ENCODE measurements at regions not wholly inside any gene's neighbourhood (a gene's known extent, or its start where the extent isn't known, plus 50 kb on each side); places are given as distances from the start of the nearest gene placed in this dataset.

DNA sequence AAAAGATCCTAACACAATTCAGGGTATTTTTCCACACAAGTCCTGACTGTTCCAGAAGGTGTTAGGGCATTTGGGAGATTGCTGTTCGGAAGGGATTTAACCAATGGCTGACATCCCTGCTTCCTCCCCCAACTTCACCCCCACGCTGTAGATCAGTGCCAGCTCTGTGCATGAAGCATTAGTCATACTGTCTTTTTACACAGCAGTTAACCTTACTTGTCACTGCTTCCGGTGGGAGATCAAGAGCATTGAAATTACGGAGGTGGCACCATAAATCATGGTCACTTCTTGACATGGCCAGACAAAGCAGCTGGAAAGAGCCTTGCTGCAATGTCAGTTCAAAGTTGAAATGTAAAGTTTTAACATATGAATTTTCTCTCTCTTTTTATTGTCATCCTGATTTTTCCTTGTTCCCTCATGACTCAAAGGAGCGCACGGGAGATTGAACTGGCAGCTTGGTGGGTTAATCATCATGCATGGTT, 70.2 kb downstream of the HRH4 start:
- H3K27ac ChIP-seq (ENCODE audit: low read depth in 2 of 2, low read length in 1 of 2) = no peak overlapping the region
- WGBS, 2 donors = 10 to 13% methylated on average over 6 of the region's 6 CpGs
- no peaks in the 10 kb centered on the region for H3K4me1 ChIP-seq (ENCODE audit: control insufficient read depth in 2 of 2, insufficient read depth in 2 of 2, low read length in 1 of 2)
- H3K36me3 ChIP-seq (ENCODE audit: control insufficient read depth in 2 of 2, insufficient read depth in 2 of 2, low read length in 1 of 2) = no peaks in the 10 kb centered on the region
- no peaks in the 10 kb centered on the region for H3K9me3 ChIP-seq (ENCODE audit: control insufficient read depth in 2 of 2, insufficient read depth in 1 of 2, low read depth in 1 of 2, low read length in 1 of 2)
- no peak overlapping the region for H3K4me3 ChIP-seq (ENCODE audit: low read depth in 1 of 2, low read length in 2 of 2)
- no peaks in the 10 kb centered on the region for H3K27me3 ChIP-seq (ENCODE audit: control insufficient read depth in 1 of 2, insufficient read depth in 2 of 2, low read length in 2 of 2)

DNA sequence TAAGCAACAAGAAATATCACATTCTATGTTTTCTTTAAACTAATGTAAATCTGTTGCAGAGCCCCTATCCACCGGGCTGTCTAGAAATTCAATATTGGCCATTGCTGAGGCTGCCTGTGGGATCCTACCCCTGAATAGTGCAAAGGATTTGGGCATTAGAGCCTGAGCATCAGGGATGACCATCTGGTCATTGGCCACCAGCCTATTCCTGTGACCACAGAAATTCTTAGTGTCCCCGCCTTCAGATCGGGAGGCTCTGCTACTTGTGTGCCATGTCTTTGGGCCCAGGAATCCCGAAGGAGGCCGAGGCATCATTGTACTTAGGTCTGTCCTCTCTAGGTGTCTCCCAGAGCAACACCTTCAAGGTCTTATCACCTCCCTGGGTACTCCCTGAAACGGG, 73.8 kb downstream of the HRH4 start:
- Histone ChIP-seq H3K36me3 (ENCODE audit: control insufficient read depth in 2 of 2, insufficient read depth in 2 of 2, low read length in 1 of 2) (no peaks in the 10 kb centered on the region), H3K27me3 (ENCODE audit: control insufficient read depth in 1 of 2, insufficient read depth in 2 of 2, low read length in 2 of 2) (no peaks in the 10 kb centered on the region)
- WGBS, 2 donors = 92 to 95% methylated on average over 6 of the region's 6 CpGs

DNA sequence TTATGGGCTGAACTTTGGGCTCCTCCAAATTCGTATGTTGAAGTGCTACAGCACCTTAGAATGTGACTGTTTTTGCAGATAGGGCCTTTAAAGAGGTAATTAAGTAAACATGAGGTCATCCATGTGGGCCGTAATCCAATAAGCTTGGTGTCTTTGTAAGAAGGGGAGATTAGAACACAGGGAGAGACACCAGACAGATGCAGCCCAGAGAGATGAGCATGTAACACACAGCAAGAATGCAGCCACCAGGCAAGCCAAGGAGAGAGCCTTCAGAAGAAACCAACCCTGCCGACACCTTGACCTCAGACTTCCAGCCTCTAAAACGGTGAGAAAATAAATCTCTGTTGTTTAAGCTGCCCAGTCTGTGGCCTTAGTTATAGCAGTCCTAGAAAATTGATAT, 74.3 kb downstream of the HRH4 start:
- H3K9me3 ChIP-seq (ENCODE audit: control insufficient read depth in 2 of 2, insufficient read depth in 1 of 2, low read depth in 1 of 2, low read length in 1 of 2) = no peaks in the 10 kb centered on the region
- WGBS, 2 donors = 75 to 76% methylated on average over 4 of the region's 4 CpGs
- no peaks in the 10 kb centered on the region for H3K4me1 ChIP-seq (ENCODE audit: control insufficient read depth in 2 of 2, insufficient read depth in 2 of 2, low read length in 1 of 2)
- H3K27ac ChIP-seq (ENCODE audit: low read depth in 2 of 2, low read length in 1 of 2) = no peak overlapping the region
- no peak overlapping the region for H3K4me3 ChIP-seq (ENCODE audit: low read depth in 1 of 2, low read length in 2 of 2)
- H3K36me3 ChIP-seq (ENCODE audit: control insufficient read depth in 2 of 2, insufficient read depth in 2 of 2, low read length in 1 of 2) = no peaks in the 10 kb centered on the region
- no peaks in the 10 kb centered on the region for H3K27me3 ChIP-seq (ENCODE audit: control insufficient read depth in 1 of 2, insufficient read depth in 2 of 2, low read length in 2 of 2)

More for the DNA sequence above, 73.8 kb downstream of the HRH4 start:
- Histone ChIP-seq H3K4me1 (ENCODE audit: control insufficient read depth in 2 of 2, insufficient read depth in 2 of 2, low read length in 1 of 2) (no peaks in the 10 kb centered on the region), H3K27ac (ENCODE audit: low read depth in 2 of 2, low read length in 1 of 2) (no peak overlapping the region), H3K9me3 (ENCODE audit: control insufficient read depth in 2 of 2, insufficient read depth in 1 of 2, low read depth in 1 of 2, low read length in 1 of 2) (no peaks in the 10 kb centered on the region), H3K4me3 (ENCODE audit: low read depth in 1 of 2, low read length in 2 of 2) (no peak overlapping the region)

DNA sequence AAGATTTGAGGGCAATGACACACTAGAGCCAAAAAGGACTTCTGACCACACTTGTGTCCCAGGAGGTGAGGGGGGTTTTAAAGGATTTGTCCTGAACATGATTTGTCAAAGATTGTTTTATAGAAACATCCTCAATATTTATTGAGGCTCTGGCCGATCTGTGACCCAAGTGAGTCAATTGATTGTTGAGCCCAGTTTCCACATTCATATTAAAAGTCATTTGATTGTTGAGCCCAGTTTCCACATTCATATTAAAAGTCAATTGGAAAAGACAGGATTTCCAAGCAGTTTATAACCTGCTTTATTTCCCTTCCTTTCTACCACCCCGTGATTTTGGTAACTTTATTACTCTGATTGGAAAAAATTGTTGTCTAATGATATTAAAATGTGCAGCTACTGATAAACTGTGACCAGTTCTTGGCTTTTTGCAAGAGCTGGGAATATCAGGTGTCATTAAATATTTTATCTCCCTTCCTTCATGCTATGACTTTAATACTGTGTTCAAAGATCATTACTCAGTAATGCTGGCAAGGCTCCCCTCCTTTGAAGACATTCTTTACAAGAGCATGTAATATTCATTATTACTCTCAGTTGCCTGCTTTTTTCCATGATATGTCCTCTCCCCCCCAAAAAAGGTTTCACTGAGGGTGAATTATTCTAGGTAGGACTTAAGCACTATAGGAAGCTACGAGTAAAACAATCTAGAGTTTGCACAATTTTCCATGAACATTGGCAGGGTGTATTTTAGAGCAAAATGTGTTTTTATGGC, 75.3 kb downstream of the HRH4 start:
- no peak overlapping the region for H3K27ac ChIP-seq (ENCODE audit: low read depth in 2 of 2, low read length in 1 of 2)
- H3K4me3 ChIP-seq (ENCODE audit: low read depth in 1 of 2, low read length in 2 of 2) = no peak overlapping the region
- H3K4me1 ChIP-seq (ENCODE audit: control insufficient read depth in 2 of 2, insufficient read depth in 2 of 2, low read length in 1 of 2) = no peaks in the 10 kb centered on the region
- WGBS, 2 donors = 59 to 61% methylated on average over 3 of the region's 3 CpGs
- H3K36me3 ChIP-seq (ENCODE audit: control insufficient read depth in 2 of 2, insufficient read depth in 2 of 2, low read length in 1 of 2) = no peaks in the 10 kb centered on the region
- H3K27me3 ChIP-seq (ENCODE audit: control insufficient read depth in 1 of 2, insufficient read depth in 2 of 2, low read length in 2 of 2) = no peaks in the 10 kb centered on the region
- H3K9me3 ChIP-seq (ENCODE audit: control insufficient read depth in 2 of 2, insufficient read depth in 1 of 2, low read depth in 1 of 2, low read length in 1 of 2) = no peaks in the 10 kb centered on the region

DNA sequence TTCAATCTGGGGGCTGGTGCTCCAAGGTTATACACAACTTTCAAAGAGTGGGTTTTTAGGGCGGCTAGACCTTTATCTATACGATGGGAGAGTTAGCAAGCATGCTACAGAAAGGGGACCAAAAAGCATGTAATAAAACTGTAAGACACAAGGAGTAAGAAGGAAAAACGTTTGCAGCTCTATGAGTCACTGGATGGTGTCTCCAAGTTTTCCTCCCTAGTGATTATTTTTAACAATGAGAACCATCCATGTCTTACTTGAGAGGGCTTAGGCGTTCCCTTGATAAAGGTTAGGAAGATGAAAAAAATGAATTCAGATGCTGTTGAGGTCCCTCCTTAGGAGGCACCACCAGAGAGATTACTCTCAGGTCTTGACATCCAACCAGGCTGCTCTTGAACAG, 75.9 kb downstream of the HRH4 start:
- no peak overlapping the region for H3K4me3 ChIP-seq (ENCODE audit: low read depth in 1 of 2, low read length in 2 of 2)
- 49 to 51% methylated on average over 4 of the region's 4 CpGs for WGBS, 2 donors

DNA sequence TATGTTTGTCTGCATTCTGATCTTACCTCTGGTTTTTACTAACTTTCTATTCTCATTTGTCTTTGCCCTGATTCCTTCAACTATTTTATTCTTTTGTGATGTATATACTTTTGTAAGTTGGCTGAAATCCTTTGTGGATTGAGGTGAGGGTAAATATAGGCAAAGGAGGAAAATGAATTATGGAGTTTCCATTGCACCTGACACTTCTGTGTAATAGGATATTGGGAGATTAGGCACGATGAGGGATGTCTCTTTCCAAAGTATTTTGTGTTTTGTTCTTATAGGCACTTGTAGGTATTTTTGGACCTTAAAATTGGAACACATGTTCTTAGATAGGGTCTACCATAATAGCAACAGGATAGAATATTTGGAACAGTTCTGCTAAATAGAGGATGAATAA, 76.4 kb downstream of the HRH4 start:
- no peak overlapping the region for H3K27ac ChIP-seq (ENCODE audit: low read depth in 2 of 2, low read length in 1 of 2)
- no peak overlapping the region for H3K4me3 ChIP-seq (ENCODE audit: low read depth in 1 of 2, low read length in 2 of 2)
- H3K9me3 ChIP-seq (ENCODE audit: control insufficient read depth in 2 of 2, insufficient read depth in 1 of 2, low read depth in 1 of 2, low read length in 1 of 2) = no peaks in the 10 kb centered on the region
- no peaks in the 10 kb centered on the region for H3K36me3 ChIP-seq (ENCODE audit: control insufficient read depth in 2 of 2, insufficient read depth in 2 of 2, low read length in 1 of 2)
- H3K27me3 ChIP-seq (ENCODE audit: control insufficient read depth in 1 of 2, insufficient read depth in 2 of 2, low read length in 2 of 2) = no peaks in the 10 kb centered on the region
- WGBS, 2 donors = 59 to 65% methylated on average over 1 of the region's 1 CpG
- H3K4me1 ChIP-seq (ENCODE audit: control insufficient read depth in 2 of 2, insufficient read depth in 2 of 2, low read length in 1 of 2) = no peaks in the 10 kb centered on the region

More for the DNA sequence above, 75.9 kb downstream of the HRH4 start:
- H3K9me3 ChIP-seq (ENCODE audit: control insufficient read depth in 2 of 2, insufficient read depth in 1 of 2, low read depth in 1 of 2, low read length in 1 of 2) = no peaks in the 10 kb centered on the region
- no peaks in the 10 kb centered on the region for H3K4me1 ChIP-seq (ENCODE audit: control insufficient read depth in 2 of 2, insufficient read depth in 2 of 2, low read length in 1 of 2)
- no peaks in the 10 kb centered on the region for H3K36me3 ChIP-seq (ENCODE audit: control insufficient read depth in 2 of 2, insufficient read depth in 2 of 2, low read length in 1 of 2)
- no peaks in the 10 kb centered on the region for H3K27me3 ChIP-seq (ENCODE audit: control insufficient read depth in 1 of 2, insufficient read depth in 2 of 2, low read length in 2 of 2)
- no peak overlapping the region for H3K27ac ChIP-seq (ENCODE audit: low read depth in 2 of 2, low read length in 1 of 2)

DNA sequence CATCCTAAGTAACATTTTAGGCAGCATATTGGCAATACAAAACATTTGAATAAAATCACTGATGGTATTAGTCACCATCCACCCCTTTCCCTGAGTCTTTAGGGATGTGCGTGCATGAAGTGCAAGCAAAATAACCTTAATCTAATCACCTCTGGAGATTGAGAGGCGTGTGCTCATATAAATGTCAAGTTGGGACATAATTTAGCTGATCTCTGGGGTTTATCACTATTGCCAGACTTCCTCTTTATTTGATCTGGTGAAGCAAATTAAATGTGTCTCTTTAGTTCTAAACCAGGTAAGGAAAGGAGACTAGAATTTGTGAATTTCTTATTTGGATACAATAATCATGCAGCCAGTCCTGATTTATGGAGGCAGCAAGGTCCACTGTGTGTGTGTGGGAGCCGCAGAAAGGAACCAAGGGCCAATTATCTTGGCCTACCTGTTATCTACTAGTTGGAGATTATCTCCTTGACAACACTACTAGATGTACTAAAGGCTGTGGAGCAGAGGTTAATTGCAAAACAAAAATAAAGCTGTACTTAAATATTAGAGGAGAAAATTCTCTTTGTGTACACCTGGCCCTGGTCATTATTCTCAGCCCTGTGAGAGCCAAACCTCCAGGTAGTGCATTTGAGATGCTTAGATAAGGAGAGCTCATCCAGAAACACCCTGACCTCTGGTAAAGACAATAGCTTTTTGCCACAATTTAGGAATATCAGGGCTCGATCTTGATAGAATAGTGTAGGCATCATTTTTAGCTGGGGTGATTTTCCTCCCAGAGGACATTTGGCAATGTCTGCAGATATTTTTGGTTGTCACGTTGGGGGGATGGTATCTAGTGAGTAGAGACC, 78.2 kb downstream of the HRH4 start:
- no peak overlapping the region for H3K4me3 ChIP-seq (ENCODE audit: low read depth in 1 of 2, low read length in 2 of 2)
- no peaks in the 10 kb centered on the region for H3K4me1 ChIP-seq (ENCODE audit: control insufficient read depth in 2 of 2, insufficient read depth in 2 of 2, low read length in 1 of 2)
- H3K27ac ChIP-seq (ENCODE audit: low read depth in 2 of 2, low read length in 1 of 2) = no peak overlapping the region
- no peaks in the 10 kb centered on the region for H3K27me3 ChIP-seq (ENCODE audit: control insufficient read depth in 1 of 2, insufficient read depth in 2 of 2, low read length in 2 of 2)
- WGBS, 2 donors = 61 to 65% methylated on average over 5 of the region's 5 CpGs
- no peaks in the 10 kb centered on the region for H3K36me3 ChIP-seq (ENCODE audit: control insufficient read depth in 2 of 2, insufficient read depth in 2 of 2, low read length in 1 of 2)
- H3K9me3 ChIP-seq (ENCODE audit: control insufficient read depth in 2 of 2, insufficient read depth in 1 of 2, low read depth in 1 of 2, low read length in 1 of 2) = no peaks in the 10 kb centered on the region

DNA sequence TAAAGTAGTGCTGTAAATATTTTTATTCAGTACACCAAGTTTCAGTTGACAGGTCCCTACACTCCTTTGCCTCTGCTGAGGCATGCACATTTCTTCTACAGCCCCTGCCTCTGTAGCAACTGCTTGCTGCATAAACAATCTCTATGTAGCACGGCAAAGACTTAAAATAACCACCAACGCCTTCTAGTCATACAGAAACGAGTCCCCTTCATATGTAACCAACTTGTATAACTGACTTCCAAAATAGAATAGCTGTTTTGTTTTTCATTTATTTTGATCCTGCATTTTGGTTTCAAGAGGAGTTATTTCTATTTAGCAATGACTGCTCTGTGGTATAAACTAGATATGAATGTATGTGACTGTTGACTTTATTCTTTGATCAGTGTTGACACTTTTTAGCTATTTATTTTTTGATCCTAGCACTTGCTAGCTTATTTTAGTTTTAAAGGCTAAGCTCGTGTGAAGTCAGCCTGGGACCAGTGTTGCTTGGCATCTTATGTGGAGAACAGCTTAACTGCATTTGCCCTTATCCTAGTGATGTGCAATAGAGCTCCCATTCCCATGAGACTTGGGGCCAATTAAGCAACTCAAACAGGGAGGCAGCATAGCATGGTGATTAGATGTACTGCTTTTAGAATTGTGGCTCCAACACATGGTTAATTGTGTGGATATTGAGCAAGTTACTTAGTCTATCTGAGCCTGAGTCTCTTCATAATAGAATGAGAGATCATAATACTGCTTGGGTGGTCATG, 79.6 kb downstream of the HRH4 start:
- 51% methylated on average over 4 of the region's 4 CpGs for WGBS, 2 donors

DNA sequence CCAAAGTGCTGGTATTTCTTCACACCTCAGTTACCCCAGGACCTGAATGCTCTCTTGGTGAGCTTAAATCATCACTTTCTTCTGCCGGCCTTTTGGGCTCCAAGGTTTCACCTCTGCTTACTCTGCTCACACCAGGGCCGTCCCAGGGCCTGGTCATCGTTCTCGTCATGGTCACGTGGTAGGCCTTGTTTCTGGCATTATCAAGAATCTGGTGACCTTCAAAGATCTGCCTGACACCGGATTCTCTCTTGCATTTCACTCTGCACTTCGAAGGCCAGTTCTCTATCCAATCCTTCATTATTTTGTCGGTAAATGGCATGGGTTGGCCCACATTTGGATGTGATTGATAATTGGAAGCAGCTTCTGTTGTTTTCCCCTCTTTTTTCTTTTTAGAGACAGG, 80.5 kb downstream of the HRH4 start:
- Histone ChIP-seq H3K36me3 (ENCODE audit: control insufficient read depth in 2 of 2, insufficient read depth in 2 of 2, low read length in 1 of 2) (no peaks in the 10 kb centered on the region), H3K9me3 (ENCODE audit: control insufficient read depth in 2 of 2, insufficient read depth in 1 of 2, low read depth in 1 of 2, low read length in 1 of 2) (no peaks in the 10 kb centered on the region), H3K27ac (ENCODE audit: low read depth in 2 of 2, low read length in 1 of 2) (no peak overlapping the region), H3K4me1 (ENCODE audit: control insufficient read depth in 2 of 2, insufficient read depth in 2 of 2, low read length in 1 of 2) (no peaks in the 10 kb centered on the region), H3K27me3 (ENCODE audit: control insufficient read depth in 1 of 2, insufficient read depth in 2 of 2, low read length in 2 of 2) (no peaks in the 10 kb centered on the region), H3K4me3 (ENCODE audit: low read depth in 1 of 2, low read length in 2 of 2) (no peak overlapping the region)
- WGBS, 2 donors = 78 to 79% methylated on average over 8 of the region's 8 CpGs

More for the DNA sequence above, 79.6 kb downstream of the HRH4 start:
- Histone ChIP-seq H3K27ac (ENCODE audit: low read depth in 2 of 2, low read length in 1 of 2) (no peak overlapping the region), H3K4me3 (ENCODE audit: low read depth in 1 of 2, low read length in 2 of 2) (no peak overlapping the region), H3K4me1 (ENCODE audit: control insufficient read depth in 2 of 2, insufficient read depth in 2 of 2, low read length in 1 of 2) (no peaks in the 10 kb centered on the region), H3K9me3 (ENCODE audit: control insufficient read depth in 2 of 2, insufficient read depth in 1 of 2, low read depth in 1 of 2, low read length in 1 of 2) (no peaks in the 10 kb centered on the region), H3K36me3 (ENCODE audit: control insufficient read depth in 2 of 2, insufficient read depth in 2 of 2, low read length in 1 of 2) (no peaks in the 10 kb centered on the region), H3K27me3 (ENCODE audit: control insufficient read depth in 1 of 2, insufficient read depth in 2 of 2, low read length in 2 of 2) (no peaks in the 10 kb centered on the region)

Data from esophagus (tissue), 2 donors.